CD14-positive monocyte (primary cell): ENCODE measurements at regions not wholly inside any gene's neighbourhood (a gene's known extent, or its start where the extent isn't known, plus 50 kb on each side); places are given as distances from the start of the nearest gene placed in this dataset.

ENCODE experiments used
- DNase-seq, 3 donors: peaks; one replicate each; pipeline ENCODE4 v3.0.0-alpha.2; 2011 to 2022
- H2AFZ ChIP-seq: 2 replicates; pipeline ENCODE4 v1.6.0; 2012; ENCODE audit warnings: mild to moderate bottlenecking, low read depth, low read length, inconsistent platforms; ENCODE audit not compliant: insufficient read depth, poor library complexity, severe bottlenecking
- H3K27ac ChIP-seq, 2 donors: 1 replicate in 1 of 2; 2 replicates in 1 of 2; pipeline ENCODE4 v1.5.1; 2012 to 2013; ENCODE audit warnings: low read length in 2 of 2, control low read depth in 1 of 2, inconsistent platforms in 1 of 2, low read depth in 1 of 2, mild to moderate bottlenecking in 1 of 2
- H3K27me3 ChIP-seq, 2 donors: one replicate each; pipeline versions ENCODE4 v1.6.0 to v1.6.1; 2011 to 2013; ENCODE audit warnings: low read length in 2 of 2; ENCODE audit not compliant: control insufficient read depth in 2 of 2, insufficient read depth in 2 of 2
- H3K36me3 ChIP-seq, 2 donors: replicated peaks in 1 of 2; 1 replicate in 1 of 2; 2 replicates in 1 of 2; pipeline versions ENCODE4 v1.5.1 to v1.6.1; 2012 to 2013; ENCODE audit warnings: low read length in 2 of 2, control low read depth in 1 of 2, inconsistent platforms in 1 of 2, mild to moderate bottlenecking in 1 of 2; ENCODE audit not compliant: insufficient read depth in 2 of 2, control insufficient read depth in 1 of 2
- H3K4me1 ChIP-seq, 2 donors: 1 replicate in 1 of 2; 2 replicates in 1 of 2; pipeline versions ENCODE4 v1.5.1 to v1.6.1; 2012 to 2013; ENCODE audit warnings: low read length in 2 of 2, control low read depth in 1 of 2, inconsistent platforms in 1 of 2, mild to moderate bottlenecking in 1 of 2, moderate library complexity in 1 of 2; ENCODE audit not compliant: insufficient read depth in 2 of 2, control insufficient read depth in 1 of 2
- H3K4me2 ChIP-seq: replicated peaks from 2 replicates; pipeline ENCODE3; 2012; ENCODE audit warnings: low read length, moderate library complexity, mild to moderate bottlenecking; ENCODE audit not compliant: poor library complexity, severe bottlenecking; ENCODE audit errors: extremely low read depth
- H3K4me3 ChIP-seq, 3 experiments: fragments of 200-600 bp in 1 of 3; sonication (generic) in 1 of 3; replicated peaks in 1 of 3; 1 replicate in 2 of 3; 2 replicates in 1 of 3; pipeline ENCODE4 v1.5.1; 2011 to 2013; ENCODE audit warnings: low read length in 3 of 3, mild to moderate bottlenecking in 3 of 3, control low read depth in 2 of 3, low read depth in 2 of 3, inconsistent platforms in 1 of 3, moderate library complexity in 1 of 3
- H3K79me2 ChIP-seq: 2 replicates; pipeline ENCODE4 v1.6.0; 2012; ENCODE audit warnings: mild to moderate bottlenecking, control low read depth, inconsistent platforms, low read length, moderate library complexity; ENCODE audit not compliant: insufficient read depth
- H3K9ac ChIP-seq: 2 replicates; pipeline ENCODE4 v1.6.0; 2017; ENCODE audit warnings: low read length, mild to moderate bottlenecking; ENCODE audit not compliant: insufficient read depth, poor library complexity, severe bottlenecking
- H3K9me3 ChIP-seq, 2 donors: replicated peaks in 1 of 2; 1 replicate in 1 of 2; 2 replicates in 1 of 2; pipeline versions ENCODE4 v1.5.1 to v1.6.1; 2012 to 2013; ENCODE audit warnings: low read length in 2 of 2, control low read depth in 1 of 2; ENCODE audit not compliant: control insufficient read depth in 1 of 2, insufficient read depth in 1 of 2
- H4K20me1 ChIP-seq: 2 replicates; pipeline ENCODE4 v1.6.0; 2012; ENCODE audit warnings: mild to moderate bottlenecking, low read length, control low read depth, moderate library complexity; ENCODE audit not compliant: insufficient read depth
- H3K27ac Mint-ChIP-seq, 7 donors: one replicate each; pipeline ENCODE4 v1.8.0; 2020; ENCODE audit warnings: mild to moderate bottlenecking in 7 of 7, mixed read lengths in 7 of 7, moderate library complexity in 6 of 7, inconsistent platforms in 2 of 7
- H3K27me3 Mint-ChIP-seq, 3 donors: one replicate each; pipeline ENCODE4 v1.8.0; 2021 to 2022; ENCODE audit warnings: low read depth in 3 of 3, mild to moderate bottlenecking in 3 of 3, mixed read lengths in 3 of 3, moderate library complexity in 3 of 3, inconsistent platforms in 1 of 3
- H3K36me3 Mint-ChIP-seq, 2 donors: one replicate each; pipeline ENCODE4 v1.8.0; 2020; ENCODE audit warnings: mixed read lengths in 2 of 2, inconsistent platforms in 1 of 2, mild to moderate bottlenecking in 1 of 2
- H3K4me1 Mint-ChIP-seq: one replicate; pipeline ENCODE4 v1.8.0; 2020; ENCODE audit warnings: mild to moderate bottlenecking, mixed read lengths
- H3K4me3 Mint-ChIP-seq, 2 donors: one replicate each; pipeline ENCODE4 v1.8.0; 2020; ENCODE audit warnings: mild to moderate bottlenecking in 2 of 2, mixed read lengths in 2 of 2, moderate library complexity in 1 of 2
- H3K9me3 Mint-ChIP-seq, 7 donors: one replicate each; pipeline ENCODE4 v1.8.0; 2020 to 2022; ENCODE audit warnings: mixed read lengths in 7 of 7, mild to moderate bottlenecking in 6 of 7, moderate library complexity in 6 of 7, inconsistent platforms in 2 of 7
- CTCF ChIP-seq: fragments of 200-600 bp; IDR thresholded peaks from one replicate; pipeline ENCODE4 v1.8.0; 2022; ENCODE audit warnings: antibody characterized with exemption, mild to moderate bottlenecking
- WGBS: methylation state at CpG from one replicate; pipeline ENCODE4 v1.1.5; 2013; ENCODE audit warnings: missing lambda C conversion rate; ENCODE audit not compliant: insufficient coverage; 5-methylcytosine and 5-hydroxymethylcytosine counted together
- intact Hi-C, 2 donors: fragments of 100-400 bp; cut with micrococcal nuclease; formaldehyde crosslinking; loops; one replicate each; pipeline versions ENCODE4 v1.15.0 to v1.15.1; 2023

GRCh38 chr1:82625537-82625936 is 824.8 kb downstream of the ADGRL2 start:
- no peaks in the 10 kb centered on the region for H3K36me3 Mint-ChIP-seq
- Histone ChIP-seq H3K79me2 (no peaks in the 10 kb centered on the region), H3K9me3 (peaks cover 12% of the 10 kb centered on the region in 2 donors), H3K9ac (no peak overlapping the region), H2AFZ (no peak overlapping the region), H4K20me1 (no peaks in the 10 kb centered on the region), H3K4me3 (no peak overlapping the region), H3K4me2 (no peak overlapping the region), H3K4me1 (no peaks in the 10 kb centered on the region), H3K27ac (no peak overlapping the region), H3K27me3 (no peaks in the 10 kb centered on the region), H3K36me3 (no peaks in the 10 kb centered on the region)
- TF ChIP-seq CTCF = no peak
- H3K4me1 Mint-ChIP-seq = peaks cover 8% of the 10 kb centered on the region
- no peak overlapping the region for H3K27ac Mint-ChIP-seq
- no peak overlapping the region for H3K4me3 Mint-ChIP-seq
- DNase-seq = no peak
- H3K27me3 Mint-ChIP-seq = no peaks in the 10 kb centered on the region
- intact Hi-C loops = no loop called here
- peaks cover 9 to 26% (median 16%) of the 10 kb centered on the region in 7 donors for H3K9me3 Mint-ChIP-seq
- no CpG with 5 or more reads among the region's 1 CpG for WGBS

DNA sequence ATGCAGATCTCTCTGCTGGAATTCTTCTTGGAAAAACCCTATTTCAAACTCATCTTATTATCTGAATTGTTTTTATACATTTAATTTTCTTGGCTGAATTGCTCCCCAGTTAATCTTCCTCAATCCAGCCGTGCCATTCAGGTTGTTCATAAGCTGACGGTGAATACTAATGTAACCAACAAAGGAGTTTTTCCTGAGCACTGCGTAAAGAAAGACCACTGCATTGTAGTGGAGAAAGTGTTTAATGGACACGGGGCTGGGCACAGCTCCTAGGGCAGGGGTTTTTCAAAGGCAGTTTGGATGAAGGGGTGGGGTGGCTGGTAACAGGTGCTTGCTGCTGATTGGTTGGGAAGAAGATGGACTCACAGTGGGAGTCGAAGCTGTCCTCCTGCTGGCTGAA is 820.3 kb downstream of the ADGRL2 start:
- Histone ChIP-seq H3K27ac (no peak overlapping the region), H3K4me2 (no peak overlapping the region), H3K79me2 (no peaks in the 10 kb centered on the region), H4K20me1 (no peaks in the 10 kb centered on the region), H3K9me3 (peaks cover 8 to 12% of the 10 kb centered on the region in 2 donors), H3K9ac (no peak overlapping the region), H2AFZ (no peak overlapping the region), H3K36me3 (no peaks in the 10 kb centered on the region), H3K4me1 (no peaks in the 10 kb centered on the region), H3K4me3 (no peak overlapping the region), H3K27me3 (no peaks in the 10 kb centered on the region)
- no peaks in the 10 kb centered on the region for H3K27me3 Mint-ChIP-seq
- peak overlapping the region in 1 of 7 donors; percentile 8 for H3K27ac Mint-ChIP-seq
- H3K36me3 Mint-ChIP-seq = no peaks in the 10 kb centered on the region
- intact Hi-C loops = no loop called here
- no peak overlapping the region for H3K4me3 Mint-ChIP-seq
- no peaks in the 10 kb centered on the region for H3K4me1 Mint-ChIP-seq
- H3K9me3 Mint-ChIP-seq = peaks cover 6 to 22% (median 12%) of the 10 kb centered on the region in 7 donors
- WGBS = 96% methylated on average over 2 of the region's 5 CpGs
- no peak for TF ChIP-seq CTCF
- no peak for DNase-seq
